ENCODE measurements at regions not wholly inside any gene's neighbourhood (a gene's known extent, or its start where the extent isn't known, plus 50 kb on each side); places are given as distances from the start of the nearest gene placed in this dataset.

GRCh38 chr2:187924293-187924692 is 367.4 kb upstream of the GULP1 start:
- Histone ChIP-seq H3F3A (ENCODE audit: insufficient read depth) (no peaks in the 10 kb centered on the region), H3K9ac (ENCODE audit: low read length) (no peak overlapping the region), H3K4me3 (ENCODE audit: insufficient read depth, low read length, poor library complexity, severe bottlenecking) (no peak overlapping the region), H4K20me1 (ENCODE audit: low read depth, low read length) (no peaks in the 10 kb centered on the region), H3K27ac (ENCODE audit: low read depth, low read length) (no peak overlapping the region), H3K4me2 (ENCODE audit: low read depth, low read length, poor library complexity, severe bottlenecking) (no peak overlapping the region), H3K9me2 (replicated peaks; ENCODE audit: insufficient read depth, low read length) (no peaks in the 10 kb centered on the region), H2AFZ (ENCODE audit: low read depth, low read length, severe bottlenecking) (no peak overlapping the region), H3K9me3 (ENCODE audit: insufficient read depth, low read length) (no peaks in the 10 kb centered on the region), H3K79me2 (ENCODE audit: insufficient read depth, low read length) (no peaks in the 10 kb centered on the region), H3K27me3 (ENCODE audit: low read length) (no peaks in the 10 kb centered on the region), H3K36me3 (ENCODE audit: low read length) (no peaks in the 10 kb centered on the region)
- TF ChIP-seq EZH2phosphoT487 (conservative IDR thresholded peaks at IDR 0.05; ENCODE audit: low read length) = no peak
- no peak for TF ChIP-seq CTCF (IDR thresholded peaks at IDR 0.05; ENCODE audit: insufficient read depth, low read length, poor library complexity, severe bottlenecking)

GRCh38 chr2:187934236-187934635 is 357.4 kb upstream of the GULP1 start:
- Histone ChIP-seq H3K4me2 (ENCODE audit: low read depth, low read length, poor library complexity, severe bottlenecking) (no peak overlapping the region), H3K9me2 (replicated peaks; ENCODE audit: insufficient read depth, low read length) (no peaks in the 10 kb centered on the region), H4K20me1 (ENCODE audit: low read depth, low read length) (no peaks in the 10 kb centered on the region), H3K79me2 (ENCODE audit: insufficient read depth, low read length) (no peaks in the 10 kb centered on the region), H3K36me3 (ENCODE audit: low read length) (no peaks in the 10 kb centered on the region), H3K27me3 (ENCODE audit: low read length) (no peaks in the 10 kb centered on the region), H3F3A (ENCODE audit: insufficient read depth) (no peaks in the 10 kb centered on the region), H2AFZ (ENCODE audit: low read depth, low read length, severe bottlenecking) (no peak overlapping the region), H3K27ac (ENCODE audit: low read depth, low read length) (no peak overlapping the region), H3K9me3 (ENCODE audit: insufficient read depth, low read length) (no peaks in the 10 kb centered on the region), H3K4me3 (ENCODE audit: insufficient read depth, low read length, poor library complexity, severe bottlenecking) (no peak overlapping the region), H3K9ac (ENCODE audit: low read length) (no peak overlapping the region)
- TF ChIP-seq CTCF (IDR thresholded peaks at IDR 0.05; ENCODE audit: insufficient read depth, low read length, poor library complexity, severe bottlenecking) = no peak
- no peak for TF ChIP-seq EZH2phosphoT487 (conservative IDR thresholded peaks at IDR 0.05; ENCODE audit: low read length)

GRCh38 chr2:187934692-187935091 is 357.0 kb upstream of the GULP1 start:
- H3K9me3 ChIP-seq (ENCODE audit: insufficient read depth, low read length) = no peaks in the 10 kb centered on the region
- H3F3A ChIP-seq (ENCODE audit: insufficient read depth) = no peaks in the 10 kb centered on the region
- no peak overlapping the region for H2AFZ ChIP-seq (ENCODE audit: low read depth, low read length, severe bottlenecking)
- no peak overlapping the region for H3K4me2 ChIP-seq (ENCODE audit: low read depth, low read length, poor library complexity, severe bottlenecking)
- TF ChIP-seq CTCF (IDR thresholded peaks at IDR 0.05; ENCODE audit: insufficient read depth, low read length, poor library complexity, severe bottlenecking) (no peak), EZH2phosphoT487 (conservative IDR thresholded peaks at IDR 0.05; ENCODE audit: low read length) (no peak)
- no peak overlapping the region for H3K9ac ChIP-seq (ENCODE audit: low read length)
- no peaks in the 10 kb centered on the region for H3K36me3 ChIP-seq (ENCODE audit: low read length)
- H4K20me1 ChIP-seq (ENCODE audit: low read depth, low read length) = no peaks in the 10 kb centered on the region
- no peaks in the 10 kb centered on the region for H3K9me2 ChIP-seq (replicated peaks; ENCODE audit: insufficient read depth, low read length)
- no peaks in the 10 kb centered on the region for H3K27me3 ChIP-seq (ENCODE audit: low read length)
- H3K79me2 ChIP-seq (ENCODE audit: insufficient read depth, low read length) = no peaks in the 10 kb centered on the region
- H3K4me3 ChIP-seq (ENCODE audit: insufficient read depth, low read length, poor library complexity, severe bottlenecking) = no peak overlapping the region
- H3K27ac ChIP-seq (ENCODE audit: low read depth, low read length) = no peak overlapping the region
